Mucosa of descending colon (tissue), 3 donors: ENCODE measurements at regions not wholly inside any gene's neighbourhood (a gene's known extent, or its start where the extent isn't known, plus 50 kb on each side); places are given as distances from the start of the nearest gene placed in this dataset.

Experiments used
- ATAC-seq: fragments of 200-7000 bp; cut with Tn5 transposase; one replicate; pipeline ENCODE4 v1.9.1; 2020; ENCODE audit warnings: mild to moderate bottlenecking, moderate library complexity
- DNase-seq, 3 donors: peaks; one replicate each; pipeline ENCODE4 v3.0.0-alpha.2; 2020
- H3K36me3 ChIP-seq: fragments of 200-600 bp; one replicate; pipeline ENCODE4 v1.8.0; 2021; ENCODE audit warnings: low read depth, mild to moderate bottlenecking
- H3K4me1 ChIP-seq: fragments of 200-600 bp; one replicate; pipeline ENCODE4 v1.8.0; 2021; ENCODE audit warnings: low read depth, mild to moderate bottlenecking
- H3K4me3 ChIP-seq: fragments of 200-600 bp; one replicate; pipeline ENCODE4 v1.8.0; 2021; ENCODE audit warnings: mild to moderate bottlenecking
- H3K9me3 ChIP-seq: fragments of 200-600 bp; one replicate; pipeline ENCODE4 v1.8.0; 2021; ENCODE audit warnings: mild to moderate bottlenecking
- CTCF ChIP-seq: fragments of 200-600 bp; IDR thresholded peaks from one replicate; pipeline ENCODE4 v1.8.0; 2022; ENCODE audit warnings: antibody characterized with exemption, mild to moderate bottlenecking
- intact Hi-C, 2 donors: fragments of 100-400 bp; cut with DNase I in 1 of 2; cut with micrococcal nuclease in 1 of 2; formaldehyde crosslinking; loops; one replicate each; pipeline versions ENCODE4 v1.11.0 to v1.11.1; 2022; cut with DNase I, micrococcal nuclease
- donor health status: DM: no; HTN: no; CAD: no; lungs with moderate emphysema.
- donor health status: DM: no; HTN: no; CAD: no.
- donor health status: DM: no; HTN: yes; CAD: no.

- ATAC-seq, result peak; percentile 62
- Histone ChIP-seq H3K4me1 (peaks cover 21% of the 10 kb centered on the region), H3K36me3 (no peaks in the 10 kb centered on the region), H3K4me3 (no peak overlapping the region), H3K9me3 (no peaks in the 10 kb centered on the region)
- DNase-seq, result peak; percentile 51 to 72 (median 72)
- intact Hi-C loops, result no loop called here
- no peak for TF ChIP-seq CTCF
Measured at GRCh38 chr22:35479985-35480550, 60.6 kb upstream of the RASD2 start.

- Histone ChIP-seq H3K36me3 (no peaks in the 10 kb centered on the region), H3K9me3 (no peaks in the 10 kb centered on the region), H3K4me3 (no peak overlapping the region), H3K4me1 (peaks cover 21% of the 10 kb centered on the region)
- peak; percentile 86 for ATAC-seq
- intact Hi-C loops, result no loop called here
- no peak for TF ChIP-seq CTCF
- peak; percentile 77 to 85 (median 82) for DNase-seq
Measured at GRCh38 chr22:35480627-35481550, 59.7 kb upstream of the RASD2 start.

GRCh38 chr22:35482311-35482710 is 58.3 kb upstream of the RASD2 start:
- no peak for TF ChIP-seq CTCF
- DNase-seq, result no peak
- H3K4me1 ChIP-seq, result peaks cover 21% of the 10 kb centered on the region
- no peak for ATAC-seq
- H3K36me3 ChIP-seq, result no peaks in the 10 kb centered on the region
- no peak overlapping the region for H3K4me3 ChIP-seq
- intact Hi-C loops, result no loop called here
- H3K9me3 ChIP-seq, result no peaks in the 10 kb centered on the region

GRCh38 chr22:35482974-35483373 is 57.7 kb upstream of the RASD2 start:
- DNase-seq (no peak), ATAC-seq (no peak)
- no peaks in the 10 kb centered on the region for H3K36me3 ChIP-seq
- H3K9me3 ChIP-seq, result no peaks in the 10 kb centered on the region
- no peak overlapping the region for H3K4me3 ChIP-seq
- intact Hi-C loops, result no loop called here
- TF ChIP-seq CTCF, result no peak
- H3K4me1 ChIP-seq, result peaks cover 21% of the 10 kb centered on the region

GRCh38 chr22:35483730-35484129 is 56.9 kb upstream of the RASD2 start:
- TF ChIP-seq CTCF, result no peak
- Histone ChIP-seq H3K4me1 (peaks cover 14% of the 10 kb centered on the region), H3K4me3 (no peak overlapping the region), H3K9me3 (no peaks in the 10 kb centered on the region), H3K36me3 (no peaks in the 10 kb centered on the region)
- intact Hi-C loops, result no loop called here
- DNase-seq (no peak), ATAC-seq (no peak)
